Pancreas (tissue), 10 donors: ENCODE measurements at regions not wholly inside any gene's neighbourhood (a gene's known extent, or its start where the extent isn't known, plus 50 kb on each side); places are given as distances from the start of the nearest gene placed in this dataset.
A peak's percentile ranks its signal among the peaks of the same experiment; 100 is the strongest.

Experiments
- ATAC-seq, 4 donors: fragments of 200-7000 bp; cut with Tn5 transposase; one replicate each; pipeline versions ENCODE4 v1.8.0 to v1.9.1; 2020; ENCODE audit warnings: mild to moderate bottlenecking in 4 of 4, moderate library complexity in 4 of 4
- DNase-seq, 6 donors: peaks; one replicate each; pipeline ENCODE4 v3.0.0-alpha.2; 2020
- FAIRE-seq: peaks from 2 replicates; lab custom pipeline; 2012; peaks lifted over from hg19 to GRCh38; lab: Jason Lieb, UNC
- H3K27ac ChIP-seq, 4 donors: fragments of 200-600 bp; sonication (generic); 1 replicate in 3 of 4; 2 replicates in 1 of 4; pipeline versions ENCODE4 v1.5.0 to v1.8.0; 2020
- H3K27me3 ChIP-seq, 4 donors: fragments of 200-600 bp; one replicate each; pipeline ENCODE4 v1.8.0; 2021
- H3K36me3 ChIP-seq, 3 donors: fragments of 200-600 bp; sonication (generic) in 1 of 3; one replicate each; pipeline versions ENCODE4 v1.5.0 to v1.8.0; 2020 to 2021
- H3K4me1 ChIP-seq, 3 donors: fragments of 200-600 bp; one replicate each; pipeline ENCODE4 v1.8.0; 2021
- H3K4me3 ChIP-seq, 4 donors: fragments of 200-600 bp; sonication (generic) in 2 of 4; one replicate each; pipeline versions ENCODE4 v1.5.0 to v1.8.0; 2020 to 2021
- H3K9me3 ChIP-seq, 4 donors: fragments of 200-600 bp; one replicate each; pipeline ENCODE4 v1.8.0; 2021
- CTCF ChIP-seq, 4 donors: fragments of 200-600 bp; sonication (generic) in 3 of 4; IDR thresholded peaks; one replicate each; pipeline versions ENCODE4 v1.5.0 to v1.8.0; 2021; ENCODE audit warnings: antibody characterized with exemption in 4 of 4
- whole genome bisulfite sequencing, 2 donors: extraction: QIAGEN DNeasy Blood & Tissue Kit; methylation state at CpG; one replicate each; pipeline ENCODE4 v1.1.7; 2013; 5-methylcytosine and 5-hydroxymethylcytosine counted together
- intact Hi-C, 3 donors: fragments of 100-400 bp; cut with DNase I; formaldehyde crosslinking; loops; one replicate each; pipeline versions ENCODE4 v1.11.1 to v1.14.2; 2022
- donor health status: healthy with polysubstance abuse.
- donor health status: DM: no; HTN: no; CAD: no; lungs with moderate emphysema.
- donor health status: DM: no; HTN: no; CAD: no.
- donor health status: control.
- donor health status: control.
- donor health status: Bipolar disorder and iron deficiency.
- donor health status: DM: yes; HTN: yes; CAD: no.
- donor health status: DM: no; HTN: no; CAD: no.
- donor health status: DM: no; HTN: no; CAD: no.
- donor health status: DM: yes; HTN: yes; CAD: no.

GRCh38 chr6:113211170-113211569, 646.0 kb upstream of the MARCKS start:
- DNase-seq (no peak), ATAC-seq (no peak), FAIRE-seq (peak; percentile 51)
- intact Hi-C loops, result no loop called here
- TF ChIP-seq CTCF (IDR thresholded peaks at IDR 0.05), result no peak
- H3K9me3 ChIP-seq, result no peaks in the 10 kb centered on the region
- no peaks in the 10 kb centered on the region for H3K36me3 ChIP-seq
- H3K27ac ChIP-seq, result no peak overlapping the region
- no peaks in the 10 kb centered on the region for H3K4me1 ChIP-seq
- no peaks in the 10 kb centered on the region for H3K27me3 ChIP-seq
- no peak overlapping the region for H3K4me3 ChIP-seq

- Histone ChIP-seq H3K27me3 (no peaks in the 10 kb centered on the region), H3K9me3 (no peaks in the 10 kb centered on the region), H3K36me3 (no peaks in the 10 kb centered on the region), H3K4me3 (no peak overlapping the region), H3K4me1 (no peaks in the 10 kb centered on the region), H3K27ac (no peak overlapping the region)
- FAIRE-seq (no peak), ATAC-seq (no peak), DNase-seq (no peak)
- no peak for TF ChIP-seq CTCF (IDR thresholded peaks at IDR 0.05)
- intact Hi-C loops, result no loop called here
- 84 to 90% methylated on average over 2 of the region's 2 CpGs for WGBS, 2 donors
These were observed 637.4 kb upstream of the MARCKS start for GRCh38 chr6:113219783-113220182.

GRCh38 chr6:113220832-113221231, 636.3 kb upstream of the MARCKS start:
- no peak for ATAC-seq

GRCh38 chr6:113221850-113222249, 635.3 kb upstream of the MARCKS start:
- Histone ChIP-seq H3K9me3 (no peaks in the 10 kb centered on the region), H3K27me3 (no peaks in the 10 kb centered on the region), H3K4me1 (no peaks in the 10 kb centered on the region), H3K27ac (no peak overlapping the region), H3K36me3 (no peaks in the 10 kb centered on the region), H3K4me3 (no peak overlapping the region)
- ATAC-seq (no peak), FAIRE-seq (no peak), DNase-seq (peak in 1 of 6 donors; percentile 41)
- intact Hi-C loops, result no loop called here
- 84 to 86% methylated on average over 20 of the region's 20 CpGs for WGBS, 2 donors
- TF ChIP-seq CTCF (IDR thresholded peaks at IDR 0.05), result no peak

More at GRCh38 chr6:113220832-113221231, 636.3 kb upstream of the MARCKS start:
- DNase-seq, result no peak
- WGBS, 2 donors, result 90 to 96% methylated on average over 2 of the region's 2 CpGs
- Histone ChIP-seq H3K36me3 (no peaks in the 10 kb centered on the region), H3K27ac (no peak overlapping the region), H3K4me3 (no peak overlapping the region), H3K27me3 (no peaks in the 10 kb centered on the region), H3K9me3 (no peaks in the 10 kb centered on the region), H3K4me1 (no peaks in the 10 kb centered on the region)
- FAIRE-seq, result no peak
- intact Hi-C loops, result no loop called here
- TF ChIP-seq CTCF (IDR thresholded peaks at IDR 0.05), result no peak

DNA sequence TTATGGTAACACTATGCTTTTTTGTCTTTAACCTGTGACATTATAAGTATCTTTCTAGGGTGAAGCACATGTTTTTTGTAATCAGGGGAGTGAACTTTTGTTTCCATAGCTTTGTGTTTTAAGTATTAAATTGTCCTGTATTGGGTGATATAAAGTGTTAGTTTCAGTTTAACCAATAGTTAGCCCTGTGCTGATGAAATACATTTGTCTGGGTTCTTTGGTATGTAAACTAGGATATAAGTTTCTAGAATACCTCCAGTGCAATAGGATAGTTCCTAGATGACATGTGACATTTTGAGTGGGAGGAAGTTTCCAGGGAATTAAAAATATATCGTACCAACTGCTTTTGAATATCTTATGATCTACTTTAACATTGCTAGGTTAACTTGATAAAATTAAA, 611.0 kb upstream of the MARCKS start:
- Histone ChIP-seq H3K9me3 (no peaks in the 10 kb centered on the region), H3K4me3 (no peak overlapping the region), H3K36me3 (no peaks in the 10 kb centered on the region), H3K27ac (no peak overlapping the region), H3K27me3 (no peaks in the 10 kb centered on the region), H3K4me1 (no peaks in the 10 kb centered on the region)
- DNase-seq (no peak), ATAC-seq (no peak), FAIRE-seq (no peak)
- intact Hi-C loops, result no loop called here
- WGBS, 2 donors, result 78 to 97% methylated on average over 1 of the region's 1 CpG
- TF ChIP-seq CTCF (IDR thresholded peaks at IDR 0.05), result no peak
